ENCODE measurements at regions not wholly inside any gene's neighbourhood (a gene's known extent, or its start where the extent isn't known, plus 50 kb on each side); places are given as distances from the start of the nearest gene placed in this dataset.

GRCh38 chr5:68012429-68012828 lies 203.1 kb upstream of the PIK3R1 start:
- Histone ChIP-seq H3K9me1 (ENCODE audit: control insufficient read depth, extremely low read depth, insufficient read depth, low read length) (no peaks in the 10 kb centered on the region), H2AFZ (ENCODE audit: control insufficient read depth, low read length) (no peak overlapping the region), H3K9ac (ENCODE audit: control insufficient read depth, extremely low read depth, insufficient read depth, low read length) (no peak overlapping the region), H3K4me3 (ENCODE audit: control insufficient read depth in 2 of 3, extremely low read depth in 1 of 3, insufficient read depth in 2 of 3, low read depth in 1 of 3, low read length in 3 of 3) (no peak overlapping the region), H3K27ac (ENCODE audit: control insufficient read depth, insufficient read depth, low read length) (no peak overlapping the region), H3K79me2 (ENCODE audit: control insufficient read depth, insufficient read depth, low read length) (no peaks in the 10 kb centered on the region), H3K27me3 (ENCODE audit: control insufficient read depth, extremely low read depth, insufficient read depth, low read length) (no peaks in the 10 kb centered on the region), H4K20me1 (ENCODE audit: control insufficient read depth, extremely low read depth, insufficient read depth, low read length) (no peaks in the 10 kb centered on the region), H3K4me1 (ENCODE audit: control insufficient read depth, extremely low read depth, insufficient read depth, low read length) (peaks cover 6% of the 10 kb centered on the region), H3K4me2 (ENCODE audit: control insufficient read depth, extremely low read depth, insufficient read depth, low read depth, low read length) (no peak overlapping the region), H3K9me3 (ENCODE audit: control insufficient read depth, low read depth, low read length) (no peaks in the 10 kb centered on the region), H3K36me3 (ENCODE audit: control insufficient read depth in 2 of 2, extremely low read depth in 1 of 2, insufficient read depth in 2 of 2, low read length in 2 of 2) (no peaks in the 10 kb centered on the region)
- FAIRE-seq (peak; percentile 9), DNase-seq (ENCODE audit: low read depth, low spot score) (no peak)
- dilution Hi-C loops (cut with MboI; ENCODE audit: extremely low pct_ligation_motif_present, low sequenced_read_pairs), result no loop called here
- TF ChIP-seq EZH2 (IDR thresholded peaks at IDR 0.05; ENCODE audit: low read length), result no peak
- TF ChIP-seq, protein P1, sequence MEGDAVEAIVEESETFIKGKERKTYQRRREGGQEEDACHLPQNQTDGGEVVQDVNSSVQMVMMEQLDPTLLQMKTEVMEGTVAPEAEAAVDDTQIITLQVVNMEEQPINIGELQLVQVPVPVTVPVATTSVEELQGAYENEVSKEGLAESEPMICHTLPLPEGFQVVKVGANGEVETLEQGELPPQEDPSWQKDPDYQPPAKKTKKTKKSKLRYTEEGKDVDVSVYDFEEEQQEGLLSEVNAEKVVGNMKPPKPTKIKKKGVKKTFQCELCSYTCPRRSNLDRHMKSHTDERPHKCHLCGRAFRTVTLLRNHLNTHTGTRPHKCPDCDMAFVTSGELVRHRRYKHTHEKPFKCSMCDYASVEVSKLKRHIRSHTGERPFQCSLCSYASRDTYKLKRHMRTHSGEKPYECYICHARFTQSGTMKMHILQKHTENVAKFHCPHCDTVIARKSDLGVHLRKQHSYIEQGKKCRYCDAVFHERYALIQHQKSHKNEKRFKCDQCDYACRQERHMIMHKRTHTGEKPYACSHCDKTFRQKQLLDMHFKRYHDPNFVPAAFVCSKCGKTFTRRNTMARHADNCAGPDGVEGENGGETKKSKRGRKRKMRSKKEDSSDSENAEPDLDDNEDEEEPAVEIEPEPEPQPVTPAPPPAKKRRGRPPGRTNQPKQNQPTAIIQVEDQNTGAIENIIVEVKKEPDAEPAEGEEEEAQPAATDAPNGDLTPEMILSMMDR (optimal IDR thresholded peaks at IDR 0.05 in 1 of 3, IDR thresholded peaks at IDR 0.05 in 1 of 3, conservative IDR thresholded peaks at IDR 0.05 in 1 of 3; ENCODE audit: extremely low read depth in 1 of 3, insufficient read depth in 2 of 3, low read length in 3 of 3), result no peak

DNA sequence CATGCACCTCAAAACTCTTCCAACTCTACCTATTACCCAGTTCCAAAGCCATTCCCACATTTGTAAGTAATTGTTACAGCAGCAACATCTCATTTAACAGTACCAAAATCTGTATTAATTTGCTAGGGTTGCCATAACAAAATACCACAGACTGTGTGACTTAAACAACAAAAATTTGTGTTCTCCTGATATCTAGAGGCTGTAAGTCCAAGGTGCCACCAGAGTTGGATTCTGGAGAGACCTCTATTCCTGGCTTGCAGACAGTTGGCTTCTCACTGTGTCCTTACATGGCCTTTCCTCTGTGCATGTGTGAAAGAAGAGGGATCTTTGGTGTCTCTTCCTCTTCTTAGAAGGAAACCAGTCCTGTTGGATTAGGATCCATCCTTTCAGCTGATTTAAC lies 203.8 kb upstream of the PIK3R1 start:
- TF ChIP-seq, protein P1 (optimal IDR thresholded peaks at IDR 0.05 in 1 of 3, IDR thresholded peaks at IDR 0.05 in 1 of 3, conservative IDR thresholded peaks at IDR 0.05 in 1 of 3; ENCODE audit: extremely low read depth in 1 of 3, insufficient read depth in 2 of 3, low read length in 3 of 3), result no peak
- TF ChIP-seq EZH2 (IDR thresholded peaks at IDR 0.05; ENCODE audit: low read length), result no peak
- H3K36me3 ChIP-seq (ENCODE audit: control insufficient read depth in 2 of 2, extremely low read depth in 1 of 2, insufficient read depth in 2 of 2, low read length in 2 of 2), result no peaks in the 10 kb centered on the region
- no peaks in the 10 kb centered on the region for H3K79me2 ChIP-seq (ENCODE audit: control insufficient read depth, insufficient read depth, low read length)
- H3K4me2 ChIP-seq (ENCODE audit: control insufficient read depth, extremely low read depth, insufficient read depth, low read depth, low read length), result no peak overlapping the region
- no peaks in the 10 kb centered on the region for H3K27me3 ChIP-seq (ENCODE audit: control insufficient read depth, extremely low read depth, insufficient read depth, low read length)
- no peak overlapping the region for H3K9ac ChIP-seq (ENCODE audit: control insufficient read depth, extremely low read depth, insufficient read depth, low read length)
- H3K27ac ChIP-seq (ENCODE audit: control insufficient read depth, insufficient read depth, low read length), result no peak overlapping the region
- H2AFZ ChIP-seq (ENCODE audit: control insufficient read depth, low read length), result no peak overlapping the region
- H3K9me3 ChIP-seq (ENCODE audit: control insufficient read depth, low read depth, low read length), result no peaks in the 10 kb centered on the region
- dilution Hi-C loops (cut with MboI; ENCODE audit: extremely low pct_ligation_motif_present, low sequenced_read_pairs), result no loop called here
- peaks cover 6% of the 10 kb centered on the region for H3K4me1 ChIP-seq (ENCODE audit: control insufficient read depth, extremely low read depth, insufficient read depth, low read length)
- no peaks in the 10 kb centered on the region for H3K9me1 ChIP-seq (ENCODE audit: control insufficient read depth, extremely low read depth, insufficient read depth, low read length)
- DNase-seq (ENCODE audit: low read depth, low spot score), result no peak
- no peak for FAIRE-seq
- H4K20me1 ChIP-seq (ENCODE audit: control insufficient read depth, extremely low read depth, insufficient read depth, low read length), result no peaks in the 10 kb centered on the region
- no peak overlapping the region for H3K4me3 ChIP-seq (ENCODE audit: control insufficient read depth in 2 of 3, extremely low read depth in 1 of 3, insufficient read depth in 2 of 3, low read depth in 1 of 3, low read length in 3 of 3)
